Osteoblast (primary cell): ENCODE measurements at regions not wholly inside any gene's neighbourhood (a gene's known extent, or its start where the extent isn't known, plus 50 kb on each side); places are given as distances from the start of the nearest gene placed in this dataset.

Experiments used
- DNase-seq: peaks from one replicate; pipeline ENCODE4 v3.0.0; 2011; ENCODE audit warnings: low spot score, mixed read lengths; ENCODE audit not compliant: insufficient read length; ENCODE audit errors: missing footprints
- H2AFZ ChIP-seq: 2 replicates; pipeline ENCODE4 v1.6.0; 2011; ENCODE audit warnings: mild to moderate bottlenecking, low read length
- H3K27ac ChIP-seq: 2 replicates; pipeline ENCODE4 v1.5.1; 2011; ENCODE audit warnings: mild to moderate bottlenecking, low read depth, low read length, moderate library complexity
- H3K27me3 ChIP-seq: 2 replicates; pipeline ENCODE4 v1.6.0; 2012; ENCODE audit warnings: mild to moderate bottlenecking, control low read depth, inconsistent platforms, low read length, moderate library complexity; ENCODE audit not compliant: insufficient read depth
- H3K36me3 ChIP-seq: 2 replicates; pipeline ENCODE4 v1.5.1; 2011; ENCODE audit warnings: mild to moderate bottlenecking, low read length, control low read depth, moderate library complexity; ENCODE audit not compliant: insufficient read depth
- H3K4me1 ChIP-seq: 2 replicates; pipeline ENCODE4 v1.5.1; 2011; ENCODE audit warnings: mild to moderate bottlenecking, low read length, control low read depth, moderate library complexity; ENCODE audit not compliant: insufficient read depth
- H3K4me2 ChIP-seq: 2 replicates; pipeline ENCODE4 v1.6.0; 2011; ENCODE audit warnings: mild to moderate bottlenecking, low read length; ENCODE audit not compliant: insufficient read depth
- H3K4me3 ChIP-seq: fragments of 200-600 bp; sonication (generic); 3 replicates; pipeline ENCODE4 v1.5.1; 2012; ENCODE audit warnings: mild to moderate bottlenecking, low read length, inconsistent platforms; ENCODE audit not compliant: insufficient read depth
- H3K79me2 ChIP-seq: 2 replicates; pipeline ENCODE4 v1.6.0; 2012; ENCODE audit warnings: mild to moderate bottlenecking, low read length, control low read depth, inconsistent platforms; ENCODE audit not compliant: insufficient read depth
- H3K9me3 ChIP-seq: 2 replicates; pipeline ENCODE4 v1.5.1; 2011; ENCODE audit warnings: low read depth, low read length, control low read depth
- H4K20me1 ChIP-seq: 2 replicates; pipeline ENCODE4 v1.6.0; 2012; ENCODE audit warnings: mild to moderate bottlenecking, low read length, control low read depth; ENCODE audit not compliant: insufficient read depth
- CTCF ChIP-seq: IDR thresholded peaks from 2 replicates; pipeline ENCODE4 v1.5.1; 2011; ENCODE audit warnings: mild to moderate bottlenecking, low read depth, low read length, moderate library complexity; ENCODE audit errors: extremely low read depth

- Histone ChIP-seq H3K36me3 (no peaks in the 10 kb centered on the region), H4K20me1 (no peaks in the 10 kb centered on the region), H3K9me3 (no peaks in the 10 kb centered on the region), H3K4me2 (no peak overlapping the region), H3K4me3 (no peak overlapping the region), H3K4me1 (no peaks in the 10 kb centered on the region), H3K27ac (no peak overlapping the region), H3K27me3 (no peaks in the 10 kb centered on the region), H3K79me2 (no peaks in the 10 kb centered on the region), H2AFZ (no peak overlapping the region)
- no peak for TF ChIP-seq CTCF
- peak; percentile 41 for DNase-seq
These were observed 747.8 kb downstream of the BRD1 start for GRCh38 chr22:49079743-49080500.

GRCh38 chr22:49079027-49079725 is 748.5 kb downstream of the BRD1 start:
- Histone ChIP-seq H4K20me1 (no peaks in the 10 kb centered on the region), H3K27ac (no peak overlapping the region), H3K27me3 (no peaks in the 10 kb centered on the region), H3K36me3 (no peaks in the 10 kb centered on the region), H3K79me2 (no peaks in the 10 kb centered on the region), H3K9me3 (no peaks in the 10 kb centered on the region), H2AFZ (no peak overlapping the region), H3K4me2 (no peak overlapping the region), H3K4me3 (no peak overlapping the region), H3K4me1 (no peaks in the 10 kb centered on the region)
- TF ChIP-seq CTCF, result no peak
- no peak for DNase-seq

DNA sequence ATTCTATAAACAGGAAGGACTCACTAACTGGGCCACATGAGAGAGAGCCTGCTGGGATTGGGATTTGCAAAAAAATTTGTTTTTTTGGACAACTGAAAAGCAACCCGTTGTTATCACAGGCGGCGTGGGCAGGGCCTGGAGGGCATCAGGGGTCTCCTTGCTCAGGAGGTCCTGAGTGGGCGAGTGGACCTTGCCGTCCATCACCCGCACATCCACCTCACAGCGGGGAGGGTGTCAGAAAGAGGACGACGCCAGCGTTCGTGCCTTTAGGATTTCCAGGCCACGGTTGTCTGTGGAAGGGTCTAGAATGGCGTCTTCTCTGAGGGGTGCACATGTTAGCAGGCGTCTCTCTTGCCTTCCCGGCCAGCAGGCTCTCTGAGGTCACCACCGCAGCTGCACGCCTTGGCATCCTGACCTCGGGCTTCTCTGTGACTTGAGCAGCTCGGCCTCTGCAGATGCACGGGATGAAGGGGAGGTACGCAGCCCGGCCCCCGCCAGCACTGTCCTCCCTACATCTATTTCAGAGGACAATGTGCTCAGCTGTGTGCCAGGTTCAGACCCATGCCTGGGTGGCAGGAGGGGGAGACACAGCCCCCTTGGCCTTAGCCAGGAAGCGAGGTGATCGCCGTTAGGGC is 749.5 kb downstream of the BRD1 start:
- no peak overlapping the region for H3K27ac ChIP-seq
- peaks cover 4% of the 10 kb centered on the region for H3K9me3 ChIP-seq
- DNase-seq, result no peak
- H4K20me1 ChIP-seq, result no peaks in the 10 kb centered on the region
- TF ChIP-seq CTCF, result no peak
- no peaks in the 10 kb centered on the region for H3K4me1 ChIP-seq
- H3K27me3 ChIP-seq, result no peaks in the 10 kb centered on the region
- no peak overlapping the region for H3K4me2 ChIP-seq
- H3K4me3 ChIP-seq, result no peak overlapping the region
- no peak overlapping the region for H2AFZ ChIP-seq
- no peaks in the 10 kb centered on the region for H3K79me2 ChIP-seq
- no peaks in the 10 kb centered on the region for H3K36me3 ChIP-seq

DNA sequence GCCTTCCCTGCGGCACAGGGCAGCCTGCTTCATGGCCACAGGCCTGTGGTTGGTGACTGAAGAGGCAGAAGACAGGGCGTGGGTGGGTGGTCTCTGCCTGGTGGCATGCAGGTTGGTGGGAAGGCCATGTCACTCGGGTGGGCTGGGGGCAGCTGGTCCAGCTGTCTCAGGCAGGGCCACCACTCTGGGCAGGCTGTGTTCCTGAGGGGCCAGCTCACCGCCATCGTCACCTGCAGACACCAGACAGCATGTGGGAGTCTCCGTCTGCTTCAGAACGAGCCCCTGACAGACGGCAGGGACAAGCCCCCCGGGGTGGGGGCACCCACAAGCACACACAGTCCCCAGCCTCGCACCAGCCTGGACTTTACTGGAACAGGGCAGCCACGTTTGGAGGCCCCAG is 750.1 kb downstream of the BRD1 start:
- Histone ChIP-seq H3K4me1 (no peaks in the 10 kb centered on the region), H2AFZ (no peak overlapping the region), H3K79me2 (no peaks in the 10 kb centered on the region), H3K9me3 (peaks cover 4% of the 10 kb centered on the region), H4K20me1 (no peaks in the 10 kb centered on the region), H3K27ac (no peak overlapping the region), H3K27me3 (no peaks in the 10 kb centered on the region), H3K36me3 (no peaks in the 10 kb centered on the region), H3K4me2 (no peak overlapping the region), H3K4me3 (no peak overlapping the region)
- TF ChIP-seq CTCF, result no peak
- no peak for DNase-seq
